Astrocyte (in vitro differentiated cells and primary cell): ENCODE measurements at regions not wholly inside any gene's neighbourhood (a gene's known extent, or its start where the extent isn't known, plus 50 kb on each side); places are given as distances from the start of the nearest gene placed in this dataset.

ENCODE experiments used
- DNase-seq: peaks from one replicate; pipeline ENCODE4 v3.0.0-alpha.2; 2010; ENCODE audit warnings: low read depth
- FAIRE-seq: peaks from 2 replicates; lab custom pipeline; 2011; peaks lifted over from hg19 to GRCh38; lab: Jason Lieb, UNC
- H2AFZ ChIP-seq: 2 replicates; pipeline ENCODE4 v1.6.0; 2012; ENCODE audit warnings: low read depth, low read length, inconsistent platforms
- H3K27ac ChIP-seq: 2 replicates; pipeline ENCODE4 v1.5.1; 2011; ENCODE audit warnings: low read depth, low read length, inconsistent platforms
- H3K27me3 ChIP-seq: 2 replicates; pipeline ENCODE4 v1.6.0; 2011; ENCODE audit warnings: low read length, inconsistent platforms; ENCODE audit not compliant: insufficient read depth
- H3K36me3 ChIP-seq: 2 replicates; pipeline ENCODE4 v1.5.1; 2011; ENCODE audit warnings: low read length, inconsistent platforms; ENCODE audit not compliant: insufficient read depth
- H3K4me1 ChIP-seq: 2 replicates; pipeline ENCODE4 v1.5.1; 2011; ENCODE audit warnings: low read length, inconsistent platforms; ENCODE audit not compliant: insufficient read depth
- H3K4me2 ChIP-seq: 2 replicates; pipeline ENCODE4 v1.6.0; 2012; ENCODE audit warnings: low read length, inconsistent platforms
- H3K4me3 ChIP-seq: 2 replicates; pipeline ENCODE4 v1.5.1; 2011; ENCODE audit warnings: low read depth, mild to moderate bottlenecking, low read length, inconsistent platforms; ENCODE audit not compliant: insufficient read depth
- H3K79me2 ChIP-seq: 2 replicates; pipeline ENCODE4 v1.6.0; 2012; ENCODE audit warnings: mild to moderate bottlenecking, low read length, inconsistent platforms; ENCODE audit not compliant: insufficient read depth
- H3K9ac ChIP-seq: 2 replicates; pipeline ENCODE4 v1.6.0; 2012; ENCODE audit warnings: mild to moderate bottlenecking, low read length, inconsistent platforms
- H3K9me3 ChIP-seq: 2 replicates; pipeline ENCODE4 v1.5.1; 2012; ENCODE audit warnings: low read depth, mild to moderate bottlenecking, low read length, inconsistent platforms; ENCODE audit not compliant: insufficient read depth
- H4K20me1 ChIP-seq: 2 replicates; pipeline ENCODE4 v1.6.0; 2012; ENCODE audit warnings: low read length, inconsistent platforms; ENCODE audit not compliant: insufficient read depth
- H3K27ac Mint-ChIP-seq: one replicate; pipeline ENCODE4 v1.8.0; 2021; ENCODE audit warnings: mild to moderate bottlenecking, mixed read lengths; ENCODE audit not compliant: unreplicated experiment
- H3K27me3 Mint-ChIP-seq: one replicate; pipeline ENCODE4 v1.8.0; 2021; ENCODE audit warnings: low read depth, mixed read lengths; ENCODE audit not compliant: unreplicated experiment
- H3K36me3 Mint-ChIP-seq: one replicate; pipeline ENCODE4 v1.8.0; 2021; ENCODE audit warnings: low read depth, mixed read lengths; ENCODE audit not compliant: unreplicated experiment
- H3K4me1 Mint-ChIP-seq: one replicate; pipeline ENCODE4 v1.8.0; 2021; ENCODE audit warnings: low read depth, mixed read lengths; ENCODE audit not compliant: unreplicated experiment
- H3K4me3 Mint-ChIP-seq: one replicate; pipeline ENCODE4 v1.8.0; 2021; ENCODE audit warnings: mild to moderate bottlenecking, moderate library complexity, mixed read lengths; ENCODE audit not compliant: unreplicated experiment
- H3K9me3 Mint-ChIP-seq: one replicate; pipeline ENCODE4 v1.8.0; 2021; ENCODE audit warnings: mild to moderate bottlenecking, mixed read lengths; ENCODE audit not compliant: unreplicated experiment
- EZH2 ChIP-seq: IDR thresholded peaks from 2 replicates; pipeline ENCODE4 v1.6.1; 2012; ENCODE audit warnings: mild to moderate bottlenecking, low read length, inconsistent platforms; ENCODE audit not compliant: insufficient read depth
- TF ChIP-seq, protein P1 (sequence below): IDR thresholded peaks from 2 replicates; pipeline ENCODE4 v1.5.1; 2011; ENCODE audit warnings: low read depth, mild to moderate bottlenecking, inconsistent platforms, low read length, moderate library complexity; ENCODE audit not compliant: insufficient read depth

GRCh38 chr18:49693717-49694005 lies 119.7 kb downstream of the ACAA2 start:
- Histone ChIP-seq H3K79me2 (no peaks in the 10 kb centered on the region), H3K36me3 (no peaks in the 10 kb centered on the region), H3K27ac (no peak overlapping the region), H3K9ac (no peak overlapping the region), H2AFZ (no peak overlapping the region), H4K20me1 (no peaks in the 10 kb centered on the region), H3K4me3 (no peak overlapping the region), H3K27me3 (no peaks in the 10 kb centered on the region), H3K4me1 (peaks cover 32% of the 10 kb centered on the region), H3K4me2 (no peak overlapping the region), H3K9me3 (peaks cover 2% of the 10 kb centered on the region)
- no peaks in the 10 kb centered on the region for H3K36me3 Mint-ChIP-seq
- H3K27ac Mint-ChIP-seq = peak overlapping the region; percentile 9
- DNase-seq = no peak
- H3K4me1 Mint-ChIP-seq = peaks cover 40% of the 10 kb centered on the region
- peaks cover 2% of the 10 kb centered on the region for H3K9me3 Mint-ChIP-seq
- TF ChIP-seq EZH2 = no peak
- TF ChIP-seq, protein P1, sequence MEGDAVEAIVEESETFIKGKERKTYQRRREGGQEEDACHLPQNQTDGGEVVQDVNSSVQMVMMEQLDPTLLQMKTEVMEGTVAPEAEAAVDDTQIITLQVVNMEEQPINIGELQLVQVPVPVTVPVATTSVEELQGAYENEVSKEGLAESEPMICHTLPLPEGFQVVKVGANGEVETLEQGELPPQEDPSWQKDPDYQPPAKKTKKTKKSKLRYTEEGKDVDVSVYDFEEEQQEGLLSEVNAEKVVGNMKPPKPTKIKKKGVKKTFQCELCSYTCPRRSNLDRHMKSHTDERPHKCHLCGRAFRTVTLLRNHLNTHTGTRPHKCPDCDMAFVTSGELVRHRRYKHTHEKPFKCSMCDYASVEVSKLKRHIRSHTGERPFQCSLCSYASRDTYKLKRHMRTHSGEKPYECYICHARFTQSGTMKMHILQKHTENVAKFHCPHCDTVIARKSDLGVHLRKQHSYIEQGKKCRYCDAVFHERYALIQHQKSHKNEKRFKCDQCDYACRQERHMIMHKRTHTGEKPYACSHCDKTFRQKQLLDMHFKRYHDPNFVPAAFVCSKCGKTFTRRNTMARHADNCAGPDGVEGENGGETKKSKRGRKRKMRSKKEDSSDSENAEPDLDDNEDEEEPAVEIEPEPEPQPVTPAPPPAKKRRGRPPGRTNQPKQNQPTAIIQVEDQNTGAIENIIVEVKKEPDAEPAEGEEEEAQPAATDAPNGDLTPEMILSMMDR = no peak
- no peaks in the 10 kb centered on the region for H3K27me3 Mint-ChIP-seq
- H3K4me3 Mint-ChIP-seq = no peak overlapping the region
- FAIRE-seq = no peak

DNA sequence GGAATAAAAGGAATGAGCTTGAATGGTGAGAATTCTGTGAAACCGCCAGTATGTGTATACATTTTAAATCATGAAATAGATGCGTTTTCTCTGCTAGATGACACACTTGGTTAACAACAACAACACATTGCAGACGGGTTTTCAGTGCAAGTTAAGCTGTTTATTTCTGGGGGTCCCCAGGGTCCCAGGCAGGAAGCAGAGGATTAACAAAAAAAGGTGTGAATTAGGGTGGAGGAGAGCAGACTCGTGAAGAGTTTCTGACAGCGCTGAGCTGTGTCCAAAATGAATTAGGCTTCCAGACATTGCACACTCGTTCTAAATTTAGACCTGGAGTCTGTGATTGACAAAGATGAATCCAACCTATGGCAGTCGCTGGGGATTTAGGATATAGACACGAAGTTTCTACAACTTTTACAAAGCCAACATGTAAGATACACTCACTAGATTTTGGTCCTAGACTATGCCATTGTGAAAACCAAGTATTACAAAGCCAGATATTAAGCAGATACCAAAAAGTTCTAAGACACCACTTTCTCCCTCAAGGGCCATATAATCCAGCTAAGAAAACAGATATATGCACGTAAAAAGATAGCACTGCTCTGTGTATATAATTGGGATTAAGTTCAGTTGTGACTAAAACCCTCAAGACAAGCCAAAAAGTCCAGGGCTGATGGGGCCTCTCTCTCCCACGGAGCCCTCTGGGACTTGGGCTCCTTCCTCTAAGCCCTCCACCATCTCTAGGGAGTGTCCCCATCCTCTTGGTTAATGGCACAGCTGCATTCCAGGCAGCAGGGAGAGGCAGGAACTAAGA lies 120.2 kb downstream of the ACAA2 start:
- Mint-ChIP-seq H3K9me3 (peaks cover 2% of the 10 kb centered on the region), H3K36me3 (no peaks in the 10 kb centered on the region), H3K4me3 (no peak overlapping the region), H3K27me3 (no peaks in the 10 kb centered on the region), H3K27ac (peak overlapping the region; percentile 22), H3K4me1 (peaks cover 39% of the 10 kb centered on the region)
- H3K27ac ChIP-seq = no peak overlapping the region
- FAIRE-seq (no peak), DNase-seq (no peak)
- no peak overlapping the region for H3K4me3 ChIP-seq
- no peaks in the 10 kb centered on the region for H3K36me3 ChIP-seq
- peaks cover 2% of the 10 kb centered on the region for H3K9me3 ChIP-seq
- TF ChIP-seq EZH2 = no peak
- TF ChIP-seq, protein P1 = no peak
- no peak overlapping the region for H3K4me2 ChIP-seq
- H3K9ac ChIP-seq = no peak overlapping the region
- H4K20me1 ChIP-seq = no peaks in the 10 kb centered on the region
- no peaks in the 10 kb centered on the region for H3K27me3 ChIP-seq
- H3K79me2 ChIP-seq = no peaks in the 10 kb centered on the region
- H2AFZ ChIP-seq = no peak overlapping the region
- H3K4me1 ChIP-seq = peaks cover 27% of the 10 kb centered on the region

GRCh38 chr18:49691177-49691608 lies 122.1 kb downstream of the ACAA2 start:
- Mint-ChIP-seq H3K9me3 (peaks cover 2% of the 10 kb centered on the region), H3K36me3 (no peaks in the 10 kb centered on the region), H3K4me1 (peaks cover 33% of the 10 kb centered on the region), H3K4me3 (no peak overlapping the region), H3K27ac (peak overlapping the region; percentile 98), H3K27me3 (no peaks in the 10 kb centered on the region)
- Histone ChIP-seq H3K4me1 (peaks cover 21% of the 10 kb centered on the region), H3K36me3 (no peaks in the 10 kb centered on the region), H3K27me3 (no peaks in the 10 kb centered on the region), H3K9me3 (peaks cover 2% of the 10 kb centered on the region), H3K27ac (peak overlapping the region; percentile 97), H3K4me2 (peak overlapping the region; percentile 74), H3K9ac (peak overlapping the region; percentile 69), H3K79me2 (no peaks in the 10 kb centered on the region), H3K4me3 (no peak overlapping the region), H2AFZ (no peak overlapping the region), H4K20me1 (no peaks in the 10 kb centered on the region)
- peak; percentile 94 for FAIRE-seq
- no peak for TF ChIP-seq EZH2
- TF ChIP-seq, protein P1 = no peak
- peak; percentile 98 for DNase-seq
